Breast epithelium (tissue), 4 donors: ENCODE measurements at regions not wholly inside any gene's neighbourhood (a gene's known extent, or its start where the extent isn't known, plus 50 kb on each side); places are given as distances from the start of the nearest gene placed in this dataset.

ENCODE experiments used
- DNase-seq, 2 donors: peaks; one replicate each; pipeline ENCODE4 v3.0.0-alpha.2; 2019; ENCODE audit warnings: low spot score in 2 of 2
- H3K27ac ChIP-seq, 2 donors: fragments of 200-600 bp; sonication (generic) in 1 of 2; one replicate each; pipeline ENCODE4 v1.5.1; 2016 to 2019; ENCODE audit warnings: mild to moderate bottlenecking in 1 of 2
- H3K27me3 ChIP-seq, 2 donors: fragments of 200-600 bp; sonication (generic) in 1 of 2; one replicate each; pipeline versions ENCODE4 v1.5.1 to v1.6.0; 2017 to 2019; ENCODE audit warnings: control low read depth in 1 of 2, mild to moderate bottlenecking in 1 of 2
- H3K36me3 ChIP-seq: fragments of 200-600 bp; one replicate; pipeline ENCODE4 v1.5.1; 2019
- H3K4me1 ChIP-seq, 2 donors: fragments of 200-600 bp; sonication (generic); one replicate each; pipeline ENCODE4 v1.5.1; 2016 to 2019; ENCODE audit warnings: control low read depth in 1 of 2
- H3K4me3 ChIP-seq, 3 donors: fragments of 200-600 bp; sonication (generic); 1 replicate in 2 of 3; 2 replicates in 1 of 3; pipeline ENCODE4 v1.5.1; 2016 to 2019; ENCODE audit warnings: mild to moderate bottlenecking in 3 of 3, moderate library complexity in 2 of 3
- H3K9me3 ChIP-seq, 2 donors: fragments of 200-600 bp; sonication (generic) in 1 of 2; one replicate each; pipeline ENCODE4 v1.5.1; 2016 to 2019; ENCODE audit warnings: control low read depth in 1 of 2
- CTCF ChIP-seq, 3 donors: fragments of 450-650 bp; IDR thresholded peaks; one replicate each; pipeline ENCODE4 v1.5.1; 2016 to 2017; ENCODE audit warnings: antibody characterized with exemption in 3 of 3, mild to moderate bottlenecking in 3 of 3, moderate library complexity in 3 of 3
- POLR2A ChIP-seq: fragments of 450-650 bp; IDR thresholded peaks from one replicate; pipeline ENCODE4 v1.6.1; 2016; ENCODE audit warnings: antibody characterized with exemption, mild to moderate bottlenecking, moderate library complexity
- POLR2AphosphoS5 ChIP-seq, 3 donors: sonication (generic); formaldehyde crosslinking; IDR thresholded peaks; one replicate each; pipeline ENCODE4 v1.6.1; 2017; ENCODE audit warnings: antibody characterized with exemption in 3 of 3
- intact Hi-C: fragments of 100-400 bp; cut with DNase I; formaldehyde crosslinking; loops from one replicate; pipeline ENCODE4 v1.15.1; 2023; ENCODE audit warnings: low total_unique reads

GRCh38 chr15:27669641-27670040 is 429.5 kb downstream of the OCA2 start:
- no peak for DNase-seq
- Histone ChIP-seq H3K9me3 (no peaks in the 10 kb centered on the region), H3K27ac (no peak overlapping the region), H3K27me3 (no peaks in the 10 kb centered on the region), H3K36me3 (no peaks in the 10 kb centered on the region), H3K4me1 (no peaks in the 10 kb centered on the region), H3K4me3 (no peak overlapping the region)
- intact Hi-C loops: no loop called here
- TF ChIP-seq CTCF (IDR thresholded peaks at IDR 0.05) (no peak), POLR2A (no peak), POLR2AphosphoS5 (IDR thresholded peaks at IDR 0.05) (no peak)

- Histone ChIP-seq H3K27me3 (no peaks in the 10 kb centered on the region), H3K4me3 (no peak overlapping the region), H3K27ac (no peak overlapping the region), H3K36me3 (no peaks in the 10 kb centered on the region), H3K9me3 (no peaks in the 10 kb centered on the region), H3K4me1 (no peaks in the 10 kb centered on the region)
- no peak for DNase-seq
- TF ChIP-seq CTCF (IDR thresholded peaks at IDR 0.05) (no peak), POLR2AphosphoS5 (IDR thresholded peaks at IDR 0.05) (no peak), POLR2A (no peak)
- intact Hi-C loops: no loop called here
Observed at GRCh38 chr15:27668471-27669220, 430.5 kb downstream of the OCA2 start.

- no peak overlapping the region for H3K4me3 ChIP-seq
- no peaks in the 10 kb centered on the region for H3K36me3 ChIP-seq
Observed at GRCh38 chr15:27665002-27665401, 434.1 kb downstream of the OCA2 start.

GRCh38 chr15:27662892-27663291 is 436.2 kb downstream of the OCA2 start:
- intact Hi-C loops: no loop called here
- no peaks in the 10 kb centered on the region for H3K9me3 ChIP-seq
- no peak overlapping the region for H3K4me3 ChIP-seq
- H3K36me3 ChIP-seq: no peaks in the 10 kb centered on the region
- DNase-seq: no peak
- H3K27me3 ChIP-seq: no peaks in the 10 kb centered on the region
- no peaks in the 10 kb centered on the region for H3K4me1 ChIP-seq
- TF ChIP-seq CTCF (IDR thresholded peaks at IDR 0.05) (no peak), POLR2AphosphoS5 (IDR thresholded peaks at IDR 0.05) (no peak), POLR2A (no peak)
- H3K27ac ChIP-seq: no peak overlapping the region

More at GRCh38 chr15:27665002-27665401, 434.1 kb downstream of the OCA2 start:
- H3K27ac ChIP-seq: no peak overlapping the region
- DNase-seq: no peak
- intact Hi-C loops: no loop called here
- H3K27me3 ChIP-seq: no peaks in the 10 kb centered on the region
- no peaks in the 10 kb centered on the region for H3K9me3 ChIP-seq
- TF ChIP-seq POLR2A (no peak), CTCF (IDR thresholded peaks at IDR 0.05) (no peak), POLR2AphosphoS5 (IDR thresholded peaks at IDR 0.05) (no peak)
- no peaks in the 10 kb centered on the region for H3K4me1 ChIP-seq

- H3K36me3 ChIP-seq: no peaks in the 10 kb centered on the region
- H3K4me3 ChIP-seq: no peak overlapping the region
- H3K4me1 ChIP-seq: no peaks in the 10 kb centered on the region
- H3K27ac ChIP-seq: no peak overlapping the region
- DNase-seq: no peak
- intact Hi-C loops: no loop called here
- no peak for TF ChIP-seq CTCF (IDR thresholded peaks at IDR 0.05)
- no peak for TF ChIP-seq POLR2A
- TF ChIP-seq POLR2AphosphoS5 (IDR thresholded peaks at IDR 0.05): no peak
- H3K9me3 ChIP-seq: peaks cover 0 to 4% of the 10 kb centered on the region in 2 donors
- no peaks in the 10 kb centered on the region for H3K27me3 ChIP-seq
Observed at GRCh38 chr15:27660676-27661075, 438.4 kb downstream of the OCA2 start.
